ENCODE measurements at regions not wholly inside any gene's neighbourhood (a gene's known extent, or its start where the extent isn't known, plus 50 kb on each side); places are given as distances from the start of the nearest gene placed in this dataset.

DNA sequence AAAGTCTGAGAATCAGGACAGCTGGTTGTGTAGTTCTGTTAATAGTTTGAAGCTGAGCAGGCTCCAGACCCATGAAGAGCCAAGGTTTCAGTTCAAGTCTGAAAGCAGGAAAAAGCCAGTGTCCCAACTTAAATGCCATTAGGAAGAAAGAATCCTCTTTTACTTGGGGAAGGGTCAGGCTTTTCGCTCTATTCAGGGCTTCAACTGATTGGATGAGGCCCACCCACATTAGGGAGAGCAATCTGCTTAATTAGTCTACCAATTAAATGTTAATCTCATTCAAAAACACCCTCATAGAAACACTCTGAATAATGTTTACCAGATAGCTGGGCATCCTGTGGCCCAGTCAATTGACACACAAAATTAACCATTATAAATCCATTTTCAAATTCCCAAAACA lies 462.2 kb downstream of the EPM2A start:
- ATAC-seq, result no peak
- H3K4me1 Mint-ChIP-seq, result no peaks in the 10 kb centered on the region; the same call in 1 of the 3 replicates
- H3F3A ChIP-seq (replicated peaks; ENCODE audit: low read depth), result no peaks in the 10 kb centered on the region
- no peaks in the 10 kb centered on the region for H3K27me3 ChIP-seq (ENCODE audit: insufficient read depth)
- no peak for DNase-seq (ENCODE audit: low spot score)
- H2AFZ ChIP-seq, result no peak overlapping the region
- no peaks in the 10 kb centered on the region; the same call in 1 of the 2 replicates for H3K4me1 ChIP-seq (ENCODE audit: insufficient read depth)
- TF ChIP-seq, protein P1, sequence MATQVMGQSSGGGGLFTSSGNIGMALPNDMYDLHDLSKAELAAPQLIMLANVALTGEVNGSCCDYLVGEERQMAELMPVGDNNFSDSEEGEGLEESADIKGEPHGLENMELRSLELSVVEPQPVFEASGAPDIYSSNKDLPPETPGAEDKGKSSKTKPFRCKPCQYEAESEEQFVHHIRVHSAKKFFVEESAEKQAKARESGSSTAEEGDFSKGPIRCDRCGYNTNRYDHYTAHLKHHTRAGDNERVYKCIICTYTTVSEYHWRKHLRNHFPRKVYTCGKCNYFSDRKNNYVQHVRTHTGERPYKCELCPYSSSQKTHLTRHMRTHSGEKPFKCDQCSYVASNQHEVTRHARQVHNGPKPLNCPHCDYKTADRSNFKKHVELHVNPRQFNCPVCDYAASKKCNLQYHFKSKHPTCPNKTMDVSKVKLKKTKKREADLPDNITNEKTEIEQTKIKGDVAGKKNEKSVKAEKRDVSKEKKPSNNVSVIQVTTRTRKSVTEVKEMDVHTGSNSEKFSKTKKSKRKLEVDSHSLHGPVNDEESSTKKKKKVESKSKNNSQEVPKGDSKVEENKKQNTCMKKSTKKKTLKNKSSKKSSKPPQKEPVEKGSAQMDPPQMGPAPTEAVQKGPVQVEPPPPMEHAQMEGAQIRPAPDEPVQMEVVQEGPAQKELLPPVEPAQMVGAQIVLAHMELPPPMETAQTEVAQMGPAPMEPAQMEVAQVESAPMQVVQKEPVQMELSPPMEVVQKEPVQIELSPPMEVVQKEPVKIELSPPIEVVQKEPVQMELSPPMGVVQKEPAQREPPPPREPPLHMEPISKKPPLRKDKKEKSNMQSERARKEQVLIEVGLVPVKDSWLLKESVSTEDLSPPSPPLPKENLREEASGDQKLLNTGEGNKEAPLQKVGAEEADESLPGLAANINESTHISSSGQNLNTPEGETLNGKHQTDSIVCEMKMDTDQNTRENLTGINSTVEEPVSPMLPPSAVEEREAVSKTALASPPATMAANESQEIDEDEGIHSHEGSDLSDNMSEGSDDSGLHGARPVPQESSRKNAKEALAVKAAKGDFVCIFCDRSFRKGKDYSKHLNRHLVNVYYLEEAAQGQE (IDR thresholded peaks at IDR 0.05; ENCODE audit: unreplicated experiment), result no peak
- TF ChIP-seq, protein P2, sequence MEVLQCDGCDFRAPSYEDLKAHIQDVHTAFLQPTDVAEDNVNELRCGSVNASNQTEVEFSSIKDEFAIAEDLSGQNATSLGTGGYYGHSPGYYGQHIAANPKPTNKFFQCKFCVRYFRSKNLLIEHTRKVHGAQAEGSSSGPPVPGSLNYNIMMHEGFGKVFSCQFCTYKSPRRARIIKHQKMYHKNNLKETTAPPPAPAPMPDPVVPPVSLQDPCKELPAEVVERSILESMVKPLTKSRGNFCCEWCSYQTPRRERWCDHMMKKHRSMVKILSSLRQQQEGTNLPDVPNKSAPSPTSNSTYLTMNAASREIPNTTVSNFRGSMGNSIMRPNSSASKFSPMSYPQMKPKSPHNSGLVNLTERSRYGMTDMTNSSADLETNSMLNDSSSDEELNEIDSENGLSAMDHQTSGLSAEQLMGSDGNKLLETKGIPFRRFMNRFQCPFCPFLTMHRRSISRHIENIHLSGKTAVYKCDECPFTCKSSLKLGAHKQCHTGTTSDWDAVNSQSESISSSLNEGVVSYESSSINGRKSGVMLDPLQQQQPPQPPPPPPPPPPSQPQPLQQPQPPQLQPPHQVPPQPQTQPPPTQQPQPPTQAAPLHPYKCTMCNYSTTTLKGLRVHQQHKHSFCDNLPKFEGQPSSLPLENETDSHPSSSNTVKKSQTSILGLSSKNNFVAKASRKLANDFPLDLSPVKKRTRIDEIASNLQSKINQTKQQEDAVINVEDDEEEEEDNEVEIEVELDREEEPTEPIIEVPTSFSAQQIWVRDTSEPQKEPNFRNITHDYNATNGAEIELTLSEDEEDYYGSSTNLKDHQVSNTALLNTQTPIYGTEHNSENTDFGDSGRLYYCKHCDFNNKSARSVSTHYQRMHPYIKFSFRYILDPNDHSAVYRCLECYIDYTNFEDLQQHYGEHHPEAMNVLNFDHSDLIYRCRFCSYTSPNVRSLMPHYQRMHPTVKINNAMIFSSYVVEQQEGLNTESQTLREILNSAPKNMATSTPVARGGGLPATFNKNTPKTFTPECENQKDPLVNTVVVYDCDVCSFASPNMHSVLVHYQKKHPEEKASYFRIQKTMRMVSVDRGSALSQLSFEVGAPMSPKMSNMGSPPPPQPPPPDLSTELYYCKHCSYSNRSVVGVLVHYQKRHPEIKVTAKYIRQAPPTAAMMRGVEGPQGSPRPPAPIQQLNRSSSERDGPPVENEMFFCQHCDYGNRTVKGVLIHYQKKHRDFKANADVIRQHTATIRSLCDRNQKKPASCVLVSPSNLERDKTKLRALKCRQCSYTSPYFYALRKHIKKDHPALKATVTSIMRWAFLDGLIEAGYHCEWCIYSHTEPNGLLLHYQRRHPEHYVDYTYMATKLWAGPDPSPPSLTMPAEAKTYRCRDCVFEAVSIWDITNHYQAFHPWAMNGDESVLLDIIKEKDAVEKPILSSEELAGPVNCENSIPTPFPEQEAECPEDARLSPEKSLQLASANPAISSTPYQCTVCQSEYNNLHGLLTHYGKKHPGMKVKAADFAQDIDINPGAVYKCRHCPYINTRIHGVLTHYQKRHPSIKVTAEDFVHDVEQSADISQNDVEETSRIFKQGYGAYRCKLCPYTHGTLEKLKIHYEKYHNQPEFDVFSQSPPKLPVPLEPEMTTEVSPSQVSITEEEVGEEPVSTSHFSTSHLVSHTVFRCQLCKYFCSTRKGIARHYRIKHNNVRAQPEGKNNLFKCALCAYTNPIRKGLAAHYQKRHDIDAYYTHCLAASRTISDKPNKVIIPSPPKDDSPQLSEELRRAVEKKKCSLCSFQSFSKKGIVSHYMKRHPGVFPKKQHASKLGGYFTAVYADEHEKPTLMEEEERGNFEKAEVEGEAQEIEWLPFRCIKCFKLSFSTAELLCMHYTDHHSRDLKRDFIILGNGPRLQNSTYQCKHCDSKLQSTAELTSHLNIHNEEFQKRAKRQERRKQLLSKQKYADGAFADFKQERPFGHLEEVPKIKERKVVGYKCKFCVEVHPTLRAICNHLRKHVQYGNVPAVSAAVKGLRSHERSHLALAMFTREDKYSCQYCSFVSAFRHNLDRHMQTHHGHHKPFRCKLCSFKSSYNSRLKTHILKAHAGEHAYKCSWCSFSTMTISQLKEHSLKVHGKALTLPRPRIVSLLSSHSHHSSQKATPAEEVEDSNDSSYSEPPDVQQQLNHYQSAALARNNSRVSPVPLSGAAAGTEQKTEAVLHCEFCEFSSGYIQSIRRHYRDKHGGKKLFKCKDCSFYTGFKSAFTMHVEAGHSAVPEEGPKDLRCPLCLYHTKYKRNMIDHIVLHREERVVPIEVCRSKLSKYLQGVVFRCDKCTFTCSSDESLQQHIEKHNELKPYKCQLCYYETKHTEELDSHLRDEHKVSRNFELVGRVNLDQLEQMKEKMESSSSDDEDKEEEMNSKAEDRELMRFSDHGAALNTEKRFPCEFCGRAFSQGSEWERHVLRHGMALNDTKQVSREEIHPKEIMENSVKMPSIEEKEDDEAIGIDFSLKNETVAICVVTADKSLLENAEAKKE (CRISPR knock-in tag; IDR thresholded peaks at IDR 0.05), result no peak
- TF ChIP-seq ZNF114 (CRISPR knock-in tag; IDR thresholded peaks at IDR 0.05), result no peak
- TF ChIP-seq JUNB (IDR thresholded peaks at IDR 0.05; ENCODE audit: unreplicated experiment), result no peak
- no peak for TF ChIP-seq EZH2 (IDR thresholded peaks at IDR 0.05; ENCODE audit: low read depth, unreplicated experiment)
- TF ChIP-seq, protein P3, sequence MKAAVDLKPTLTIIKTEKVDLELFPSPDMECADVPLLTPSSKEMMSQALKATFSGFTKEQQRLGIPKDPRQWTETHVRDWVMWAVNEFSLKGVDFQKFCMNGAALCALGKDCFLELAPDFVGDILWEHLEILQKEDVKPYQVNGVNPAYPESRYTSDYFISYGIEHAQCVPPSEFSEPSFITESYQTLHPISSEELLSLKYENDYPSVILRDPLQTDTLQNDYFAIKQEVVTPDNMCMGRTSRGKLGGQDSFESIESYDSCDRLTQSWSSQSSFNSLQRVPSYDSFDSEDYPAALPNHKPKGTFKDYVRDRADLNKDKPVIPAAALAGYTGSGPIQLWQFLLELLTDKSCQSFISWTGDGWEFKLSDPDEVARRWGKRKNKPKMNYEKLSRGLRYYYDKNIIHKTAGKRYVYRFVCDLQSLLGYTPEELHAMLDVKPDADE (IDR thresholded peaks at IDR 0.05), result no peak
- no peak for TF ChIP-seq EZH2phosphoT487 (IDR thresholded peaks at IDR 0.05; ENCODE audit: unreplicated experiment)
- no peak overlapping the region for H3K27ac ChIP-seq (ENCODE audit: low read depth)
- H3K27ac Mint-ChIP-seq, result no peak overlapping the region
- H3K9me2 ChIP-seq (ENCODE audit: insufficient read depth), result no peaks in the 10 kb centered on the region
- H3K4me2 ChIP-seq, result no peak overlapping the region
- H4K20me1 ChIP-seq (replicated peaks; ENCODE audit: insufficient read depth), result no peaks in the 10 kb centered on the region
- no peaks in the 10 kb centered on the region for H3K79me2 ChIP-seq (replicated peaks; ENCODE audit: insufficient read depth)
- no peaks in the 10 kb centered on the region for H3K27me3 Mint-ChIP-seq (ENCODE audit: insufficient read depth, low read depth, poor library complexity)
- no peak overlapping the region for H3K4me3 Mint-ChIP-seq
- no peaks in the 10 kb centered on the region for H3K36me3 Mint-ChIP-seq (ENCODE audit: low read depth)
- H3K9me3 Mint-ChIP-seq, result no peaks in the 10 kb centered on the region
- no peak overlapping the region for H3K4me3 ChIP-seq
- no peaks in the 10 kb centered on the region for H3K36me3 ChIP-seq (ENCODE audit: insufficient read depth)

Data from GM23338 (cell line).